Effector memory CD8-positive, alpha-beta T cell (primary cell): ENCODE measurements at regions not wholly inside any gene's neighbourhood (a gene's known extent, or its start where the extent isn't known, plus 50 kb on each side); places are given as distances from the start of the nearest gene placed in this dataset.

Experiments used
- ATAC-seq: fragments of 150-1000 bp; cut with Tn5 transposase; replicated peaks from 2 replicates; pipeline ENCODE4 v1.10.0; 2021; ENCODE audit warnings: mild to moderate bottlenecking, moderate library complexity
- DNase-seq, 3 experiments: peaks; one replicate each; pipeline ENCODE4 v3.0.0; 2021
- H3K27ac Mint-ChIP-seq, 2 donors: one replicate each; pipeline ENCODE4 v1.8.0; 2022; ENCODE audit warnings: mild to moderate bottlenecking in 2 of 2, mixed read lengths in 2 of 2, moderate library complexity in 2 of 2
- H3K27me3 Mint-ChIP-seq, 2 donors: one replicate each; pipeline ENCODE4 v1.8.0; 2022; ENCODE audit warnings: mixed read lengths in 2 of 2
- H3K36me3 Mint-ChIP-seq: one replicate; pipeline ENCODE4 v1.8.0; 2022; ENCODE audit warnings: mild to moderate bottlenecking, moderate library complexity, mixed read lengths; ENCODE audit not compliant: insufficient read depth
- H3K4me1 Mint-ChIP-seq, 2 donors: one replicate each; pipeline ENCODE4 v1.8.0; 2022; ENCODE audit warnings: low read depth in 2 of 2, mixed read lengths in 2 of 2
- H3K4me3 Mint-ChIP-seq, 2 donors: one replicate each; pipeline ENCODE4 v1.8.0; 2022; ENCODE audit warnings: mild to moderate bottlenecking in 2 of 2, mixed read lengths in 2 of 2, moderate library complexity in 2 of 2
- H3K9me3 Mint-ChIP-seq, 2 donors: one replicate each; pipeline ENCODE4 v1.8.0; 2022; ENCODE audit warnings: mixed read lengths in 2 of 2

GRCh38 chr14:66378712-66379505 lies 107.3 kb upstream of the CCDC196 start:
- H3K9me3 Mint-ChIP-seq = no peaks in the 10 kb centered on the region
- DNase-seq = no peak

GRCh38 chr14:66380143-66380542 lies 106.0 kb upstream of the CCDC196 start:
- ATAC-seq (no peak), DNase-seq (no peak)
- Mint-ChIP-seq H3K4me3 (no peak overlapping the region), H3K27me3 (peaks cover 0 to 7% of the 10 kb centered on the region in 2 donors), H3K4me1 (no peaks in the 10 kb centered on the region), H3K9me3 (no peaks in the 10 kb centered on the region), H3K36me3 (no peaks in the 10 kb centered on the region), H3K27ac (no peak overlapping the region)

More at GRCh38 chr14:66378712-66379505, 107.3 kb upstream of the CCDC196 start:
- H3K4me1 Mint-ChIP-seq = no peaks in the 10 kb centered on the region
- H3K27me3 Mint-ChIP-seq = peaks cover 0 to 7% of the 10 kb centered on the region in 2 donors
- H3K27ac Mint-ChIP-seq = no peak overlapping the region
- H3K4me3 Mint-ChIP-seq = no peak overlapping the region
- H3K36me3 Mint-ChIP-seq = no peaks in the 10 kb centered on the region
- no peak for ATAC-seq

- H3K27me3 Mint-ChIP-seq = peaks cover 0 to 7% of the 10 kb centered on the region in 2 donors
- no peak overlapping the region for H3K27ac Mint-ChIP-seq
- no peaks in the 10 kb centered on the region for H3K9me3 Mint-ChIP-seq
- H3K36me3 Mint-ChIP-seq = no peaks in the 10 kb centered on the region
- DNase-seq (no peak), ATAC-seq (no peak)
- no peaks in the 10 kb centered on the region for H3K4me1 Mint-ChIP-seq
- no peak overlapping the region for H3K4me3 Mint-ChIP-seq
These were observed 104.4 kb upstream of the CCDC196 start for GRCh38 chr14:66381755-66382154.

- Mint-ChIP-seq H3K27me3 (peaks cover under 1 to 8% of the 10 kb centered on the region in 2 donors), H3K4me1 (no peaks in the 10 kb centered on the region), H3K9me3 (no peaks in the 10 kb centered on the region), H3K27ac (no peak overlapping the region), H3K4me3 (no peak overlapping the region), H3K36me3 (no peaks in the 10 kb centered on the region)
- DNase-seq (no peak), ATAC-seq (no peak)
These were observed 102.9 kb upstream of the CCDC196 start for GRCh38 chr14:66383257-66383656.

GRCh38 chr14:66383771-66384170 lies 102.4 kb upstream of the CCDC196 start:
- ATAC-seq (no peak), DNase-seq (no peak)
- H3K4me1 Mint-ChIP-seq = no peaks in the 10 kb centered on the region
- H3K36me3 Mint-ChIP-seq = no peaks in the 10 kb centered on the region
- H3K9me3 Mint-ChIP-seq = no peaks in the 10 kb centered on the region
- H3K4me3 Mint-ChIP-seq = no peak overlapping the region
- H3K27ac Mint-ChIP-seq = no peak overlapping the region
- H3K27me3 Mint-ChIP-seq = peaks cover 5 to 14% of the 10 kb centered on the region in 2 donors

- DNase-seq (no peak), ATAC-seq (no peak)
- H3K27ac Mint-ChIP-seq = no peak overlapping the region
- no peaks in the 10 kb centered on the region for H3K36me3 Mint-ChIP-seq
- H3K4me3 Mint-ChIP-seq = no peak overlapping the region
- no peaks in the 10 kb centered on the region for H3K9me3 Mint-ChIP-seq
- H3K4me1 Mint-ChIP-seq = no peaks in the 10 kb centered on the region
- H3K27me3 Mint-ChIP-seq = peaks cover 19 to 27% of the 10 kb centered on the region in 2 donors
These were observed 97.7 kb upstream of the CCDC196 start for GRCh38 chr14:66388516-66388915.

GRCh38 chr14:66389481-66389880 lies 96.7 kb upstream of the CCDC196 start:
- DNase-seq (no peak), ATAC-seq (no peak)
- no peaks in the 10 kb centered on the region for H3K36me3 Mint-ChIP-seq
- H3K4me3 Mint-ChIP-seq = no peak overlapping the region
- no peaks in the 10 kb centered on the region for H3K9me3 Mint-ChIP-seq
- H3K4me1 Mint-ChIP-seq = no peaks in the 10 kb centered on the region
- H3K27ac Mint-ChIP-seq = no peak overlapping the region
- H3K27me3 Mint-ChIP-seq = peaks cover 19 to 27% of the 10 kb centered on the region in 2 donors

GRCh38 chr14:66395300-66395699 lies 90.9 kb upstream of the CCDC196 start:
- peak overlapping the region in 1 of 2 donors; percentile 52 for H3K27ac Mint-ChIP-seq
- peaks cover 2 to 4% of the 10 kb centered on the region in 2 donors for H3K4me1 Mint-ChIP-seq
- no peak overlapping the region for H3K4me3 Mint-ChIP-seq
- peak; percentile 3 to 7 (median 3) for DNase-seq
- H3K27me3 Mint-ChIP-seq = peaks cover 0 to 9% of the 10 kb centered on the region in 2 donors
- no peaks in the 10 kb centered on the region for H3K9me3 Mint-ChIP-seq
- no peaks in the 10 kb centered on the region for H3K36me3 Mint-ChIP-seq
- ATAC-seq = peak; percentile 86

GRCh38 chr14:66396164-66396563 lies 90.0 kb upstream of the CCDC196 start:
- H3K4me1 Mint-ChIP-seq = peaks cover 2 to 4% of the 10 kb centered on the region in 2 donors
- no peak overlapping the region for H3K27ac Mint-ChIP-seq
- no peaks in the 10 kb centered on the region for H3K9me3 Mint-ChIP-seq

GRCh38 chr14:66398437-66398836 lies 87.7 kb upstream of the CCDC196 start:
- ATAC-seq = no peak
- no peak for DNase-seq
- Mint-ChIP-seq H3K27me3 (no peaks in the 10 kb centered on the region), H3K36me3 (no peaks in the 10 kb centered on the region), H3K4me1 (peaks cover 2 to 4% of the 10 kb centered on the region in 2 donors), H3K4me3 (no peak overlapping the region), H3K27ac (no peak overlapping the region), H3K9me3 (no peaks in the 10 kb centered on the region)

More at GRCh38 chr14:66396164-66396563, 90.0 kb upstream of the CCDC196 start:
- peaks cover 0 to 7% of the 10 kb centered on the region in 2 donors for H3K27me3 Mint-ChIP-seq
- DNase-seq (no peak), ATAC-seq (no peak)
- H3K4me3 Mint-ChIP-seq = no peak overlapping the region
- no peaks in the 10 kb centered on the region for H3K36me3 Mint-ChIP-seq

GRCh38 chr14:66401449-66402095 lies 84.6 kb upstream of the CCDC196 start:
- Mint-ChIP-seq H3K4me1 (no peaks in the 10 kb centered on the region), H3K4me3 (no peak overlapping the region), H3K9me3 (no peaks in the 10 kb centered on the region), H3K36me3 (no peaks in the 10 kb centered on the region), H3K27me3 (no peaks in the 10 kb centered on the region), H3K27ac (no peak overlapping the region)
- ATAC-seq (no peak), DNase-seq (no peak)

- Mint-ChIP-seq H3K9me3 (no peaks in the 10 kb centered on the region), H3K27me3 (no peaks in the 10 kb centered on the region), H3K36me3 (no peaks in the 10 kb centered on the region), H3K4me1 (no peaks in the 10 kb centered on the region), H3K27ac (no peak overlapping the region), H3K4me3 (no peak overlapping the region)
- no peak for DNase-seq
- no peak for ATAC-seq
These were observed 83.0 kb upstream of the CCDC196 start for GRCh38 chr14:66403183-66403582.

- no peaks in the 10 kb centered on the region for H3K9me3 Mint-ChIP-seq
- no peak overlapping the region for H3K27ac Mint-ChIP-seq
- H3K4me3 Mint-ChIP-seq = no peak overlapping the region
- ATAC-seq (no peak), DNase-seq (no peak)
- no peaks in the 10 kb centered on the region for H3K27me3 Mint-ChIP-seq
- H3K4me1 Mint-ChIP-seq = no peaks in the 10 kb centered on the region
- H3K36me3 Mint-ChIP-seq = no peaks in the 10 kb centered on the region
These were observed 82.1 kb upstream of the CCDC196 start for GRCh38 chr14:66404051-66404545.

- no peaks in the 10 kb centered on the region for H3K4me1 Mint-ChIP-seq
- ATAC-seq (no peak), DNase-seq (no peak)
- H3K9me3 Mint-ChIP-seq = no peaks in the 10 kb centered on the region
- H3K4me3 Mint-ChIP-seq = no peak overlapping the region
- H3K27me3 Mint-ChIP-seq = no peaks in the 10 kb centered on the region
- H3K36me3 Mint-ChIP-seq = no peaks in the 10 kb centered on the region
- H3K27ac Mint-ChIP-seq = no peak overlapping the region
These were observed 81.0 kb upstream of the CCDC196 start for GRCh38 chr14:66405158-66405557.
